Activated gamma-delta T cell treated with anti-CD3 and anti-CD28 coated beads, Interleukin-2, amount 50 U/mL, for 16 hours (primary cell): ENCODE measurements at regions not wholly inside any gene's neighbourhood (a gene's known extent, or its start where the extent isn't known, plus 50 kb on each side); places are given as distances from the start of the nearest gene placed in this dataset.
"Not testable (repeated sequence)": the region's sequence is repeated elsewhere in the genome, so short reads cannot be mapped to it uniquely, and the experiment has no call there.

Source experiments
- DNase-seq: peaks from one replicate; pipeline ENCODE4 v3.0.0-alpha.2; 2020; ENCODE audit warnings: low read depth

GRCh38 chr3:95172164-95172943, 1109.5 kb downstream of the NSUN3 start:
- no peak for DNase-seq

- no peak for DNase-seq
Observed at GRCh38 chr3:95177096-95177495, 1114.2 kb downstream of the NSUN3 start.

GRCh38 chr3:95184038-95184437, 1121.2 kb downstream of the NSUN3 start:
- no peak for DNase-seq

GRCh38 chr3:95189348-95189747, 1126.5 kb downstream of the NSUN3 start:
- DNase-seq: no peak

GRCh38 chr3:95197661-95198060, 1134.8 kb downstream of the NSUN3 start:
- no peak for DNase-seq

- no peak for DNase-seq
Observed at GRCh38 chr3:95200384-95200783, 1137.5 kb downstream of the NSUN3 start.

- DNase-seq: no peak
Observed at GRCh38 chr3:95210878-95211277, 1148.0 kb downstream of the NSUN3 start.

- no peak for DNase-seq
Observed at GRCh38 chr3:95212117-95212516, 1149.3 kb downstream of the NSUN3 start.

- DNase-seq: no peak
Observed at GRCh38 chr3:95215437-95215957, 1152.6 kb downstream of the NSUN3 start.

GRCh38 chr3:95217661-95218060, 1154.8 kb downstream of the NSUN3 start:
- no peak for DNase-seq

GRCh38 chr3:95218484-95218883, 1155.6 kb downstream of the NSUN3 start:
- no peak for DNase-seq

- no peak for DNase-seq
Observed at GRCh38 chr3:95226437-95226836, 1163.6 kb downstream of the NSUN3 start.

GRCh38 chr3:95227092-95227491, 1164.2 kb downstream of the NSUN3 start:
- no peak for DNase-seq

GRCh38 chr3:95228416-95228815, 1165.6 kb downstream of the NSUN3 start:
- no peak for DNase-seq

- DNase-seq: no peak
Observed at GRCh38 chr3:95235916-95236315, 1173.1 kb downstream of the NSUN3 start.

GRCh38 chr3:95237783-95238182, 1174.9 kb downstream of the NSUN3 start:
- DNase-seq: no peak

- DNase-seq: no peak
Observed at GRCh38 chr3:95240395-95240794, 1177.5 kb downstream of the NSUN3 start.

GRCh38 chr3:95241256-95241655, 1178.4 kb downstream of the NSUN3 start:
- not testable (repeated sequence) for DNase-seq

GRCh38 chr3:95246413-95246812, 1183.6 kb downstream of the NSUN3 start:
- DNase-seq: no peak

GRCh38 chr3:95254061-95254460, 1191.2 kb downstream of the NSUN3 start:
- no peak for DNase-seq

- DNase-seq: no peak
Observed at GRCh38 chr3:95254758-95255157, 1191.9 kb downstream of the NSUN3 start.

- DNase-seq: no peak
Observed at GRCh38 chr3:95265129-95265528, 1202.3 kb downstream of the NSUN3 start.

- no peak for DNase-seq
Observed at GRCh38 chr3:95271395-95271794, 1208.5 kb downstream of the NSUN3 start.

- DNase-seq: no peak
Observed at GRCh38 chr3:95272166-95272565, 1209.3 kb downstream of the NSUN3 start.
